ENCODE measurements at regions not wholly inside any gene's neighbourhood (a gene's known extent, or its start where the extent isn't known, plus 50 kb on each side); places are given as distances from the start of the nearest gene placed in this dataset.

DNA sequence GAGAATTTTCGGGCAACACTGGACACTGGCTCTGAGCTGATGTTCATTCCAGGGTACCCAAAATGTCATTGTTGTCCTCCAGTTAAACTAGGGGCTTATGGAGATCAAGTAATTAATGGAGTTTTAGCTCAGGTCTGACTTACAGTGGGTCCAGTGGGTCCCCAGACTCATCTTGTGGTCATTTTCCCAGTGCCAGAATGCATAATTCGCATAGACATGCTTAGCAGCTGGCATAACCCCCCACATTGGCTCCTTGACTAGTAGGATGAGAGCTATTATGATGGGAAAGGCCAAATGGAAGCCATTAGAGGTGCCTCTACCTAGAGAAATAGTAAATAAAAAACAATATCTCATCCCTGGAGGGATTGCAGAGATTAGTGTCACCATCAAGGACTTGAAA, 818.9 kb downstream of the TMTC2 start:
- TF ChIP-seq POLR2AphosphoS5 (IDR thresholded peaks at IDR 0.05; ENCODE audit: low read depth, low read length) (no peak), POLR2A (IDR thresholded peaks at IDR 0.05; ENCODE audit: low read depth, low read length) (no peak), TAF1 (IDR thresholded peaks at IDR 0.05; ENCODE audit: borderline replicate concordance, low read depth, low read length) (no peak)
